Spleen (tissue), 7 donors: ENCODE measurements at regions not wholly inside any gene's neighbourhood (a gene's known extent, or its start where the extent isn't known, plus 50 kb on each side); places are given as distances from the start of the nearest gene placed in this dataset.

ENCODE experiments used
- CTCF ChIP-seq, 11 experiments: fragments of 200-600 bp in 7 of 11; fragments of 450-650 bp in 4 of 11; sonication (generic) in 4 of 11; IDR thresholded peaks in 8 of 11; conservative IDR thresholded peaks in 3 of 11; 1 replicate in 7 of 11; 2 replicates in 4 of 11; pipeline versions ENCODE4 v1.4.0 to v1.8.0; 2016 to 2021; ENCODE audit warnings: antibody characterized with exemption in 11 of 11, inconsistent platforms in 4 of 11, mild to moderate bottlenecking in 1 of 11
- POLR2A ChIP-seq, 3 donors: fragments of 450-650 bp; IDR thresholded peaks; one replicate each; pipeline ENCODE4 v1.5.1; 2017; ENCODE audit warnings: antibody characterized with exemption in 3 of 3, mild to moderate bottlenecking in 1 of 3
- POLR2AphosphoS5 ChIP-seq, 3 donors: sonication (generic); formaldehyde crosslinking; IDR thresholded peaks; one replicate each; pipeline ENCODE4 v1.5.1; 2017; ENCODE audit warnings: antibody characterized with exemption in 3 of 3
- donor health status: DM: no; HTN: no; CAD: no; lungs with moderate emphysema.
- donor health status: DM: no; HTN: no; CAD: no.
- donor health status: DM: no; HTN: no; CAD: no.

- TF ChIP-seq CTCF (IDR thresholded peaks at IDR 0.05 in 8 of 11, conservative IDR thresholded peaks at IDR 0.05 in 3 of 11) = no peak
- no peak for TF ChIP-seq POLR2AphosphoS5 (IDR thresholded peaks at IDR 0.05)
- TF ChIP-seq POLR2A (IDR thresholded peaks at IDR 0.05) = no peak
Observed at GRCh38 chr5:86756839-86757238, 139.1 kb downstream of the COX7C start.
